T-helper 1 cell treated with Interleukin-12 subunit alpha and Interleukin-12 subunit beta and Interleukin-4 antibody, amounts not matched to agents 30 μg/mL and 1 μg/mL, for 36 hours (primary cell): ENCODE measurements at regions not wholly inside any gene's neighbourhood (a gene's known extent, or its start where the extent isn't known, plus 50 kb on each side); places are given as distances from the start of the nearest gene placed in this dataset.
"Not testable (repeated sequence)": the region's sequence is repeated elsewhere in the genome, so short reads cannot be mapped to it uniquely, and the experiment has no call there.

Experiments
- H3K27ac Mint-ChIP-seq: one replicate; pipeline ENCODE4 v1.8.0; 2021; ENCODE audit warnings: mild to moderate bottlenecking, mixed read lengths
- H3K27me3 Mint-ChIP-seq: one replicate; pipeline ENCODE4 v1.8.0; 2021; ENCODE audit warnings: low read depth, mixed read lengths
- H3K36me3 Mint-ChIP-seq: one replicate; pipeline ENCODE4 v1.8.0; 2021; ENCODE audit warnings: low read depth, mixed read lengths
- H3K4me1 Mint-ChIP-seq: one replicate; pipeline ENCODE4 v1.8.0; 2021; ENCODE audit warnings: low read depth, mixed read lengths
- H3K4me3 Mint-ChIP-seq: one replicate; pipeline ENCODE4 v1.8.0; 2021; ENCODE audit warnings: mild to moderate bottlenecking, moderate library complexity, mixed read lengths
- H3K9me3 Mint-ChIP-seq: one replicate; pipeline ENCODE4 v1.8.0; 2021; ENCODE audit warnings: mixed read lengths

GRCh38 chr5:8840237-8840636 lies 705.6 kb downstream of the SEMA5A start:
- H3K27ac Mint-ChIP-seq: no peak overlapping the region
- H3K4me1 Mint-ChIP-seq: no peaks in the 10 kb centered on the region
- H3K36me3 Mint-ChIP-seq: no peaks in the 10 kb centered on the region
- peaks cover 26% of the 10 kb centered on the region for H3K9me3 Mint-ChIP-seq
- H3K27me3 Mint-ChIP-seq: no peaks in the 10 kb centered on the region
- no peak overlapping the region for H3K4me3 Mint-ChIP-seq

- peaks cover 26% of the 10 kb centered on the region for H3K9me3 Mint-ChIP-seq
- H3K4me1 Mint-ChIP-seq, H3K27me3 Mint-ChIP-seq, H3K36me3 Mint-ChIP-seq, H3K27ac Mint-ChIP-seq, H3K4me3 Mint-ChIP-seq: not testable (repeated sequence)
Measured at GRCh38 chr5:8840746-8841145, 705.1 kb downstream of the SEMA5A start.

DNA sequence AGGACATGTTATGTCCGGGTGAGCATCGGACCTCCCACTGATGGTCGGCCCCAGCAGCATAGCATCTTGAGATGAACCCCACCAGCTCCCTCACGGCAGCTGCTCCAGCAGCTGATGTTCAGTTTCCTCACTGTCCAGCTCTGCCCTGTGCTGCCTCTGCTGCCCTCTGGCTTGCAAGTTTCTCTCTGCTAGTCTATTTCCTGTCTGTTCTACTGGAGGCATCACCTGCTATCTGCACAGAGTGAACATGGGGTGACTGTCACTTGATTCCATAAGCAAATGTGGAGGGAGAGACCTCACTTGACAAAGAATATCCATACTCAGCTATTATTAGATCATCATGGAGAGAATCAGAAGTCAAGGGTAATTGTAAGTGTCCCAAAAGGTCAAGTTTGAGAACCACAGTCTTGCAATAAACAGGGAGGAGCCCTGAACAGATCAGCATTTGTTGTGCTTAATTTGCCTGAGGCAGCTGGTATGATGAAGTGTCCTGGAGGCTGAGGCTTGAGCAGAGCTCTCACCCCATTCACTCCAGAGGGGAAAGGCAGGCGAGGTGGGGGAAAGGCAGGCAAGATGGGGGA lies 702.8 kb downstream of the SEMA5A start:
- Mint-ChIP-seq H3K9me3 (peaks cover 26% of the 10 kb centered on the region), H3K4me3 (no peak overlapping the region), H3K27ac (no peak overlapping the region), H3K27me3 (no peaks in the 10 kb centered on the region), H3K36me3 (no peaks in the 10 kb centered on the region), H3K4me1 (no peaks in the 10 kb centered on the region)

GRCh38 chr5:8843771-8844170 lies 702.1 kb downstream of the SEMA5A start:
- Mint-ChIP-seq H3K27me3 (no peaks in the 10 kb centered on the region), H3K4me3 (no peak overlapping the region), H3K9me3 (peaks cover 22% of the 10 kb centered on the region), H3K36me3 (no peaks in the 10 kb centered on the region), H3K4me1 (no peaks in the 10 kb centered on the region), H3K27ac (no peak overlapping the region)

DNA sequence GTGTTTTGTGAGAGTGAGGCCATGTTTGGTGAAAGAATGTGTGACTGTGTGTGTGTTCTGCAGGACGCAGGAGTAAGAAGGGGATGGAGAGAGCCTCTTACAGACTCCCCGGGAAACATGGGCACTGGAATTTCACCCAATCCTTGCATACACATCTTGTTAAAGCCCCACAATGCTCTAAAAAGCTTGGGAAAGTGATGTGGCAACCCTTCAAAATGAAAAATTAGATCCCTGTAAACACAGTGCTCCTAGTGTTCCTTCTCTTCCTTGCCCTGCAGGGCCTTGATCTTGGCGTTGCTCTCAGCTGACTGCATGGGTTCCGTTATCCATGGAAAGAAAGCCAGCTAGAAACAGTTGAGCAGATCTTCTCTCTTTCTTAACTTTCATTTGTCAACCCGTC lies 701.7 kb downstream of the SEMA5A start:
- Mint-ChIP-seq H3K9me3 (peaks cover 22% of the 10 kb centered on the region), H3K36me3 (no peaks in the 10 kb centered on the region), H3K4me3 (no peak overlapping the region), H3K27ac (no peak overlapping the region), H3K27me3 (no peaks in the 10 kb centered on the region), H3K4me1 (no peaks in the 10 kb centered on the region)

GRCh38 chr5:8844847-8845246 lies 701.0 kb downstream of the SEMA5A start:
- Mint-ChIP-seq H3K9me3 (peaks cover 21% of the 10 kb centered on the region), H3K4me1 (no peaks in the 10 kb centered on the region), H3K27ac (no peak overlapping the region), H3K36me3 (no peaks in the 10 kb centered on the region), H3K4me3 (no peak overlapping the region), H3K27me3 (no peaks in the 10 kb centered on the region)

- no peak overlapping the region for H3K4me3 Mint-ChIP-seq
- H3K27me3 Mint-ChIP-seq: no peaks in the 10 kb centered on the region
- H3K36me3 Mint-ChIP-seq: no peaks in the 10 kb centered on the region
- H3K4me1 Mint-ChIP-seq: no peaks in the 10 kb centered on the region
- no peak overlapping the region for H3K27ac Mint-ChIP-seq
- peaks cover 18% of the 10 kb centered on the region for H3K9me3 Mint-ChIP-seq
Measured at GRCh38 chr5:8845296-8845695, 700.6 kb downstream of the SEMA5A start.

GRCh38 chr5:8848366-8848765 lies 697.5 kb downstream of the SEMA5A start:
- H3K36me3 Mint-ChIP-seq: no peaks in the 10 kb centered on the region
- no peak overlapping the region for H3K4me3 Mint-ChIP-seq
- no peak overlapping the region for H3K27ac Mint-ChIP-seq
- peaks cover 11% of the 10 kb centered on the region for H3K9me3 Mint-ChIP-seq
- no peaks in the 10 kb centered on the region for H3K27me3 Mint-ChIP-seq
- no peaks in the 10 kb centered on the region for H3K4me1 Mint-ChIP-seq

- Mint-ChIP-seq H3K36me3 (no peaks in the 10 kb centered on the region), H3K9me3 (peaks cover 6% of the 10 kb centered on the region), H3K27ac (no peak overlapping the region), H3K4me1 (no peaks in the 10 kb centered on the region), H3K4me3 (no peak overlapping the region), H3K27me3 (no peaks in the 10 kb centered on the region)
Measured at GRCh38 chr5:8848997-8849594, 696.8 kb downstream of the SEMA5A start.

GRCh38 chr5:8851101-8851500 lies 694.8 kb downstream of the SEMA5A start:
- H3K27ac Mint-ChIP-seq: no peak overlapping the region
- H3K9me3 Mint-ChIP-seq: peaks cover 2% of the 10 kb centered on the region
- H3K36me3 Mint-ChIP-seq: no peaks in the 10 kb centered on the region
- no peak overlapping the region for H3K4me3 Mint-ChIP-seq
- no peaks in the 10 kb centered on the region for H3K4me1 Mint-ChIP-seq
- H3K27me3 Mint-ChIP-seq: no peaks in the 10 kb centered on the region

- peaks cover 9% of the 10 kb centered on the region for H3K9me3 Mint-ChIP-seq
- H3K4me3 Mint-ChIP-seq: no peak overlapping the region
- H3K27ac Mint-ChIP-seq: no peak overlapping the region
- no peaks in the 10 kb centered on the region for H3K4me1 Mint-ChIP-seq
- H3K27me3 Mint-ChIP-seq: no peaks in the 10 kb centered on the region
- no peaks in the 10 kb centered on the region for H3K36me3 Mint-ChIP-seq
Measured at GRCh38 chr5:8857051-8857450, 688.8 kb downstream of the SEMA5A start.

DNA sequence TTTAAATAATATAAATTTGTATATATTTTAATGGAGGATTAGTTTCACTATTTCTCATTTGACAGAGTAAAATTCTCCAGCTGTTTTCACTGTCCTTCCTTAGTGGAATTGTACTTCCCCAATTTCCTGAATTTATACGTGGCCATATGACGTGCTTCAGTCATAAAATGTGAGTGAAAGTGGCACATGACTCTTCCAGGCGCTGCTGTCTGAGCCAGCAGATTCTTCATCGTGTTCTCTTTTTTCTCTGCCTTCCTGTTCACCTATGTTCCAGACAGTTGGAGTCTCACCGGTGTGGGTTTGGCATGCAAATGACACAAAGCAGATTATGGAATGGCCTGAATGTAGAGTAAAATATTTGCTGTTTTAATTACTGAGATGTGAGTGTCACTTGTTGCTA lies 684.1 kb downstream of the SEMA5A start:
- H3K9me3 Mint-ChIP-seq: peaks cover 5% of the 10 kb centered on the region
- no peaks in the 10 kb centered on the region for H3K27me3 Mint-ChIP-seq
- H3K4me1 Mint-ChIP-seq: no peaks in the 10 kb centered on the region
- no peak overlapping the region for H3K4me3 Mint-ChIP-seq
- no peak overlapping the region for H3K27ac Mint-ChIP-seq
- H3K36me3 Mint-ChIP-seq: no peaks in the 10 kb centered on the region

DNA sequence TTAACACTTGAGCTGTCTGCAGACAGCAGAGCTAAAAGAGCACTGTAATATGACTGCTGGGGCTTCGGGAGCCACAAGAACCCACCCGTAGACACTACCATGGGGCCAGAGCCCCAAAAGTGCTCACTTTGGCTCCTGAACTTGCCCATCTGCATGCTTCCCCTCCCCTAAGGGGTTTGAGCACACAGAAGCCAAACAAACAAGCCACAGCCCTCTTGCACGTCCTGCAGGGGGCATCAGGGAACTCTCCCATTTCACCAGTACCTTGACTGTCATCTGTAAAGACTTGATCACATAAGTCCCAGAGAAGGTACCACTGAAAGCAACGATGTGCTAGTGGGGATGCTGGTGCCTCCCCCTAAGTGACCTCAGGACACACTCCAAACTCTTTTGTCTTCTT lies 681.8 kb downstream of the SEMA5A start:
- Mint-ChIP-seq H3K27ac (no peak overlapping the region), H3K4me1 (no peaks in the 10 kb centered on the region), H3K27me3 (no peaks in the 10 kb centered on the region), H3K36me3 (no peaks in the 10 kb centered on the region), H3K9me3 (peaks cover 4% of the 10 kb centered on the region), H3K4me3 (no peak overlapping the region)

DNA sequence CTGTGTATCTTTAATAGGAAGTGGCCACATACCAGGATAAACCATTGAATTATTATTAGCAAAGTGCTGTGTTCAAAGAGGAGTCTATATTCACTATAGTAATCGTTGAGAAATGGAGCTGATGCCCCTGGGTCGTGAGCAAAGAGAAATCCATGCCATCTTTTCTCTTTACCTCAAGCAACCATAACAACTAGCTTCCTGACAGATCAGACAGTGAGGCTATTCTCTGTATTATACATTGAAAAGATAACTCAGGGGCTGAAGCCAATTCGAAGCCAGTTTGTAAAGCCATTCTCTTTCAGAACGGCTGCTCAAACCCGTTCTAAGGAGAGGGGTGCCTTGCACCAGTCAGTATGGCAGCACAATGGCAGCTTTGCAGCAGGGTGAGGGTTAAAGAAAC lies 680.6 kb downstream of the SEMA5A start:
- no peaks in the 10 kb centered on the region for H3K36me3 Mint-ChIP-seq
- no peak overlapping the region for H3K4me3 Mint-ChIP-seq

DNA sequence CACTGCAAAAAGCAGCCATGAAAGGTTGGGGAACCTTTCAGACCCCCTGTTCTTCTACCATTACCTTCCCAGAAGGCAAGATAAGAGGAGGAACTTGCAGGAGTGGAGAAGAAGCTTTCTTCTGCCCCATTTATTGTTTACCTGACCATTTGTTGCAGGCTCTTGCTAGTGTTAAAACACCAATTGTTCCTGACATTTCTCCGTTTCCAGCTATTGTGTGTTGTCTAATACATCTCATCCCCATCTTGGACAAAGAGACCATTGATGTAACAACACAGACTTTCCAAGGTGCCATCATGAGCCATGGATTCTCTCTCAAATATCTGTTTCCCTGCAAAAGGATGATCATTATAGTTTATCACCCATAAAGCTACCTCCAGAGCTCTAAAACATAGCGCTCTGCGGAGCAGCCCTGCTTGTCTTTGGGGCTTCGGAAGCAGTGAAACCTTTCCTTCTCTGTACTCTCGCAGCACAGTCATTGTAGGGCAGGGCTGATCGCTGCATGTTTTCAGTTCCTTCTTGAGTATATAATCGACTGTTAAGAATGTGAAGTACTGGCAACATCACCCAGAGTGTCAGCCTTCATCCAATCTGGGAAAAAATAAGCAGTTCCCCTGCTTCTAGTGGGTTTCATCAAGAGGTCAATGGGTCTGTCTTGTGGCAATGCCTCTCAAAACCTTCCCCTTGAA lies 680.0 kb downstream of the SEMA5A start:
- Mint-ChIP-seq H3K4me1 (no peaks in the 10 kb centered on the region), H3K4me3 (no peak overlapping the region), H3K27ac (no peak overlapping the region), H3K27me3 (no peaks in the 10 kb centered on the region), H3K9me3 (peaks cover 3% of the 10 kb centered on the region), H3K36me3 (no peaks in the 10 kb centered on the region)

More for the DNA sequence above, 680.6 kb downstream of the SEMA5A start:
- Mint-ChIP-seq H3K27ac (no peak overlapping the region), H3K27me3 (no peaks in the 10 kb centered on the region), H3K4me1 (no peaks in the 10 kb centered on the region), H3K9me3 (peaks cover 3% of the 10 kb centered on the region)
